Endothelial cell of umbilical vein (primary cell): ENCODE measurements at regions not wholly inside any gene's neighbourhood (a gene's known extent, or its start where the extent isn't known, plus 50 kb on each side); places are given as distances from the start of the nearest gene placed in this dataset.

Source experiments
- BruUV-seq: library from RNA; stranded (reverse); fragments of 400-500 nt; replicated peaks from 2 replicates; lab custom pipeline; 2021; lab: Mats Ljungman, UMichigan
- CTCF ChIA-PET: fragments of 300-600, 350-600 bp; sonication (Branson Sonifier 250); formaldehyde crosslinking; loops from one replicate; lab custom pipeline; 2021; ENCODE audit warnings: antibody characterized with exemption, inconsistent platforms; lab: Charles Lee
- POLR2A ChIA-PET: fragments of 300-600, 350-600 bp; sonication (Branson Sonifier 250); formaldehyde crosslinking; loops from one replicate; lab custom pipeline; 2021; ENCODE audit warnings: antibody characterized with exemption, inconsistent platforms; lab: Charles Lee
- DNase-seq: peaks from one replicate; pipeline ENCODE4 v3.0.0-alpha.2; 2011; ENCODE audit warnings: low read depth, low spot score
- FAIRE-seq: peaks from 2 replicates; lab custom pipeline; 2011; peaks lifted over from hg19 to GRCh38; lab: Jason Lieb, UNC
- H2AFZ ChIP-seq: 2 replicates; pipeline ENCODE4 v1.6.0; 2012; ENCODE audit warnings: low read depth, low read length, control low read depth, inconsistent platforms
- H3K27ac ChIP-seq: 2 replicates; pipeline ENCODE4 v1.5.1; 2011; ENCODE audit warnings: low read depth, mild to moderate bottlenecking, control low read depth, low read length, moderate library complexity; ENCODE audit not compliant: insufficient read depth
- H3K27me3 ChIP-seq, 2 experiments: 2 replicates each; pipeline versions ENCODE4 v1.6.0 to v1.6.1; 2011; ENCODE audit warnings: low read length in 2 of 2, mixed read lengths in 1 of 2; ENCODE audit not compliant: control insufficient read depth in 2 of 2, insufficient read depth in 2 of 2
- H3K36me3 ChIP-seq, 2 experiments: 2 replicates in 1 of 2; 3 replicates in 1 of 2; pipeline ENCODE4 v1.5.1; 2011; ENCODE audit warnings: low read length in 2 of 2, mild to moderate bottlenecking in 1 of 2, moderate library complexity in 1 of 2; ENCODE audit not compliant: control insufficient read depth in 2 of 2, insufficient read depth in 2 of 2; ENCODE audit errors: extremely low read depth in 1 of 2
- H3K4me1 ChIP-seq: 3 replicates; pipeline ENCODE4 v1.5.1; 2011; ENCODE audit warnings: mild to moderate bottlenecking, low read length; ENCODE audit not compliant: control insufficient read depth, insufficient read depth; ENCODE audit errors: extremely low read depth
- H3K4me2 ChIP-seq: 2 replicates; pipeline ENCODE4 v1.6.1; 2011; ENCODE audit warnings: low read length, control low read depth, mixed read lengths; ENCODE audit not compliant: insufficient read depth
- H3K4me3 ChIP-seq, 3 experiments: fragments of 200-600 bp in 1 of 3; sonication (generic), shearing (Covaris generic) in 1 of 3; replicated peaks in 1 of 3; 2 replicates each; pipeline ENCODE4 v1.5.1; 2011 to 2016; ENCODE audit warnings: control low read depth in 3 of 3, low read length in 3 of 3, mild to moderate bottlenecking in 2 of 3, inconsistent platforms in 1 of 3, low read depth in 1 of 3, moderate library complexity in 1 of 3; ENCODE audit not compliant: insufficient read depth in 1 of 3
- H3K79me2 ChIP-seq: 2 replicates; pipeline ENCODE4 v1.6.0; 2012; ENCODE audit warnings: low read length, inconsistent platforms; ENCODE audit not compliant: control insufficient read depth, insufficient read depth
- H3K9ac ChIP-seq: replicated peaks from 2 replicates; pipeline ENCODE3; 2011; ENCODE audit warnings: low read length, control low read depth; ENCODE audit not compliant: insufficient read depth; ENCODE audit errors: extremely low read depth
- H3K9me1 ChIP-seq: replicated peaks from 3 replicates; pipeline ENCODE4 v1.6.0; 2011; ENCODE audit warnings: mild to moderate bottlenecking, low read length; ENCODE audit not compliant: control insufficient read depth, insufficient read depth; ENCODE audit errors: extremely low read depth
- H3K9me3 ChIP-seq: replicated peaks from 2 replicates; pipeline ENCODE4 v1.5.1; 2012; ENCODE audit warnings: low read length, inconsistent platforms; ENCODE audit not compliant: control insufficient read depth, insufficient read depth
- H4K20me1 ChIP-seq: replicated peaks from 2 replicates; pipeline ENCODE3; 2011; ENCODE audit warnings: mild to moderate bottlenecking, low read length; ENCODE audit not compliant: control insufficient read depth, insufficient read depth; ENCODE audit errors: extremely low read depth
- EZH2 ChIP-seq: IDR thresholded peaks from 2 replicates; pipeline ENCODE4 v1.6.1; 2012; ENCODE audit warnings: borderline replicate concordance, low read depth, mild to moderate bottlenecking, moderate library complexity, low read length, inconsistent platforms; ENCODE audit not compliant: severe bottlenecking
- GATA2 ChIP-seq: IDR thresholded peaks from 2 replicates; pipeline ENCODE4 v1.7.0; 2011; ENCODE audit warnings: low read depth, mild to moderate bottlenecking, moderate library complexity, mixed read lengths, low read length; ENCODE audit not compliant: insufficient read length, insufficient read depth
- MYC ChIP-seq: IDR thresholded peaks from one replicate; pipeline ENCODE4 v1.6.1; 2011; ENCODE audit warnings: mild to moderate bottlenecking, low read depth, low read length
- POLR2A ChIP-seq: IDR thresholded peaks from 2 replicates; pipeline ENCODE4 v1.6.1; 2012; ENCODE audit warnings: low read depth, mild to moderate bottlenecking, control low read depth, low read length
- dilution Hi-C: fragments of 300-500 bp; cut with MboI; formaldehyde crosslinking; loops from one replicate; pipeline ENCODE4 v1.15.0; 2019; ENCODE audit warnings: low sequenced_read_pairs; ENCODE audit not compliant: extremely low pct_ligation_motif_present
- intact Hi-C: fragments of 100-400 bp; cut with micrococcal nuclease; formaldehyde crosslinking; loops from one replicate; pipeline ENCODE4 v1.10.0; 2022
- TF ChIP-seq, protein P1 (sequence below): IDR thresholded peaks from 2 replicates; pipeline ENCODE4 v1.6.1; 2011; ENCODE audit not compliant: insufficient read depth, insufficient read length
- TF ChIP-seq, protein P2 (sequence below), 2 donors: IDR thresholded peaks; 1 replicate in 1 of 2; 2 replicates in 1 of 2; pipeline ENCODE4 v1.5.1; 2011; ENCODE audit warnings: low read length in 2 of 2, mild to moderate bottlenecking in 2 of 2, moderate library complexity in 2 of 2, control low read depth in 1 of 2, inconsistent platforms in 1 of 2, low read depth in 1 of 2; ENCODE audit not compliant: insufficient read depth in 1 of 2; ENCODE audit errors: extremely low read depth in 1 of 2

DNA sequence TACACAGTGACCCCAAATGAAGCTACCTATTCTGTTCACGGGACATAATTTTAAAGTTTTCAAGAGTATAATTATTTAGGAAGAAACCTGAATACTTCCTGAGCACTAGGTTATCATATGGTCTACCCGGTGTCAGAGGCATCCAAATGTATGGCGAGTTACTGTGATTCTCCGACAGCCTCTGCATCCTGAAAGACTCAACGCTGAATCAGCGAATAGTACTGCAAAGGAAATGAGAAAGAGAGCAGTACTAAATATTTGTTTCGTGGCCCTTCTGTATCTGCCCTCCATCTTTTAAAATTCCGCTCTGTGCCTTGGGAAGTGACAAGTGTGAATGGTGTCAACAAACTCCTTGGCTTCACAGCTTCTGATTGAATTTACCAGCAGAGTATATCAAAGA, 358.0 kb upstream of the ZEB2 start:
- no TSS peak for BruUV-seq
- H3K9me1 ChIP-seq: no peaks in the 10 kb centered on the region
- intact Hi-C loops: no loop called here
- ChIA-PET CTCF (no interaction called here), POLR2A (no interaction called here)
- no peak overlapping the region for H2AFZ ChIP-seq
- no peak overlapping the region for H3K4me3 ChIP-seq
- H3K9me3 ChIP-seq: no peaks in the 10 kb centered on the region
- no peak overlapping the region for H3K4me2 ChIP-seq
- dilution Hi-C loops: no loop called here
- H3K79me2 ChIP-seq: no peaks in the 10 kb centered on the region
- H3K4me1 ChIP-seq: no peaks in the 10 kb centered on the region
- H3K36me3 ChIP-seq: no peaks in the 10 kb centered on the region
- DNase-seq (no peak), FAIRE-seq (no peak)
- TF ChIP-seq, protein P1, sequence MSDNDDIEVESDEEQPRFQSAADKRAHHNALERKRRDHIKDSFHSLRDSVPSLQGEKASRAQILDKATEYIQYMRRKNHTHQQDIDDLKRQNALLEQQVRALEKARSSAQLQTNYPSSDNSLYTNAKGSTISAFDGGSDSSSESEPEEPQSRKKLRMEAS: no peak
- H3K27me3 ChIP-seq: no peaks in the 10 kb centered on the region
- H3K9ac ChIP-seq: no peak overlapping the region
- no peak overlapping the region for H3K27ac ChIP-seq
- H4K20me1 ChIP-seq: no peaks in the 10 kb centered on the region

DNA sequence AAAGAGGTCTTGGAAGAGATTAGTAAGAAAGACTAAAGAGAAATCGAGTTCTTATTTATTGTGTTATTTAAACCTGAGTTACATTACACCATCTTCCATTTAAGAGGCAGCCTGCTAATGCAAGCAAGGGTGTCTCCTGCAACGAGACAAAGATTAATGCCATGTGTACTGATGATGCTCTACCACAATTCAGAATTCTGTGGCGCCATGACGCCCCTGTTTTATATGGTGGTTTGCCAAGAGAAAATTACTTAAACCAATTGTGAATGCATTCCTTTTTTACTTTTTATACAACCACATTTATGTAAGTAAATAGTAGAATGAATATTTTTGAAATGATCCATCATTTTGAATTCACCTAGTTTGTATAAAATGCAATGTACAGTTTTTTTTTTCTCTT, 356.1 kb upstream of the ZEB2 start:
- dilution Hi-C loops: no loop called here
- TF ChIP-seq, protein P1: no peak
- TF ChIP-seq EZH2 (no peak), MYC (no peak), GATA2 (no peak), POLR2A (no peak)
- TF ChIP-seq, protein P2, sequence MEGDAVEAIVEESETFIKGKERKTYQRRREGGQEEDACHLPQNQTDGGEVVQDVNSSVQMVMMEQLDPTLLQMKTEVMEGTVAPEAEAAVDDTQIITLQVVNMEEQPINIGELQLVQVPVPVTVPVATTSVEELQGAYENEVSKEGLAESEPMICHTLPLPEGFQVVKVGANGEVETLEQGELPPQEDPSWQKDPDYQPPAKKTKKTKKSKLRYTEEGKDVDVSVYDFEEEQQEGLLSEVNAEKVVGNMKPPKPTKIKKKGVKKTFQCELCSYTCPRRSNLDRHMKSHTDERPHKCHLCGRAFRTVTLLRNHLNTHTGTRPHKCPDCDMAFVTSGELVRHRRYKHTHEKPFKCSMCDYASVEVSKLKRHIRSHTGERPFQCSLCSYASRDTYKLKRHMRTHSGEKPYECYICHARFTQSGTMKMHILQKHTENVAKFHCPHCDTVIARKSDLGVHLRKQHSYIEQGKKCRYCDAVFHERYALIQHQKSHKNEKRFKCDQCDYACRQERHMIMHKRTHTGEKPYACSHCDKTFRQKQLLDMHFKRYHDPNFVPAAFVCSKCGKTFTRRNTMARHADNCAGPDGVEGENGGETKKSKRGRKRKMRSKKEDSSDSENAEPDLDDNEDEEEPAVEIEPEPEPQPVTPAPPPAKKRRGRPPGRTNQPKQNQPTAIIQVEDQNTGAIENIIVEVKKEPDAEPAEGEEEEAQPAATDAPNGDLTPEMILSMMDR (IDR thresholded peaks at IDR 0.05; ENCODE audit: extremely low read depth in 1 of 2, insufficient read depth in 1 of 2, low read depth in 1 of 2, low read length in 2 of 2): no peak
- FAIRE-seq: no peak

More for the DNA sequence above, 356.1 kb upstream of the ZEB2 start:
- BruUV-seq: no TSS peak
- Histone ChIP-seq H3K36me3 (no peaks in the 10 kb centered on the region), H3K9ac (no peak overlapping the region), H3K4me2 (no peak overlapping the region), H3K27me3 (no peaks in the 10 kb centered on the region), H4K20me1 (no peaks in the 10 kb centered on the region), H2AFZ (no peak overlapping the region), H3K79me2 (no peaks in the 10 kb centered on the region), H3K9me1 (no peaks in the 10 kb centered on the region), H3K4me1 (no peaks in the 10 kb centered on the region), H3K27ac (no peak overlapping the region), H3K4me3 (no peak overlapping the region), H3K9me3 (no peaks in the 10 kb centered on the region)
- intact Hi-C loops: no loop called here
- ChIA-PET POLR2A (no interaction called here), CTCF (no interaction called here)
- DNase-seq: no peak
